DND-41 (cell line): ENCODE measurements at regions not wholly inside any gene's neighbourhood (a gene's known extent, or its start where the extent isn't known, plus 50 kb on each side); places are given as distances from the start of the nearest gene placed in this dataset.
"Not testable (repeated sequence)": the region's sequence is repeated elsewhere in the genome, so short reads cannot be mapped to it uniquely, and the experiment has no call there.

Source experiments
- ATAC-seq: fragments of 200-7000 bp; cut with Tn5 transposase; 3 replicates; pipeline ENCODE4 v1.9.1; 2021; ENCODE audit warnings: low read depth; ENCODE audit not compliant: insufficient read depth
- DNase-seq: peaks from one replicate; pipeline ENCODE4 v3.0.0-alpha.2; 2020
- H2AFZ ChIP-seq: 2 replicates; pipeline ENCODE4 v1.6.0; 2012; ENCODE audit warnings: low read depth, low read length
- H3K27ac ChIP-seq: 2 replicates; pipeline ENCODE4 v1.5.1; 2012; ENCODE audit warnings: low read length, inconsistent platforms
- H3K27me3 ChIP-seq: fragments of 200-600 bp; sonication (generic); 2 replicates; pipeline ENCODE4 v1.6.0; 2012; ENCODE audit warnings: low read length, mild to moderate bottlenecking, inconsistent platforms; ENCODE audit not compliant: insufficient read depth, poor library complexity
- H3K36me3 ChIP-seq: 2 replicates; pipeline ENCODE4 v1.5.1; 2012; ENCODE audit warnings: low read length, inconsistent platforms; ENCODE audit not compliant: insufficient read depth
- H3K4me1 ChIP-seq: 2 replicates; pipeline ENCODE4 v1.5.1; 2012; ENCODE audit warnings: mild to moderate bottlenecking, low read length; ENCODE audit not compliant: insufficient read depth
- H3K4me2 ChIP-seq: 2 replicates; pipeline ENCODE4 v1.6.0; 2012; ENCODE audit warnings: mild to moderate bottlenecking, moderate library complexity, low read length, inconsistent platforms; ENCODE audit not compliant: insufficient read depth
- H3K4me3 ChIP-seq, 2 experiments: fragments of 200-600 bp in 1 of 2; shearing (Covaris generic) in 1 of 2; 2 replicates each; pipeline ENCODE4 v1.5.1; 2012 to 2016; ENCODE audit warnings: inconsistent platforms in 2 of 2, low read length in 2 of 2, mild to moderate bottlenecking in 2 of 2, low read depth in 1 of 2, moderate library complexity in 1 of 2
- H3K79me2 ChIP-seq: 2 replicates; pipeline ENCODE4 v1.6.0; 2012; ENCODE audit warnings: low read length, inconsistent platforms; ENCODE audit not compliant: insufficient read depth
- H3K9ac ChIP-seq: 2 replicates; pipeline ENCODE4 v1.6.0; 2012; ENCODE audit warnings: low read depth, mild to moderate bottlenecking, inconsistent platforms, low read length, moderate library complexity
- H3K9me3 ChIP-seq: 2 replicates; pipeline ENCODE4 v1.5.1; 2012; ENCODE audit warnings: low read length, moderate library complexity, mild to moderate bottlenecking, inconsistent platforms; ENCODE audit not compliant: insufficient read depth, severe bottlenecking
- H4K20me1 ChIP-seq: 2 replicates; pipeline ENCODE4 v1.6.0; 2012; ENCODE audit warnings: low read length; ENCODE audit not compliant: insufficient read depth
- CTCF ChIP-seq: IDR thresholded peaks from 2 replicates; pipeline ENCODE4 v1.5.1; 2012; ENCODE audit warnings: borderline replicate concordance, low read length, moderate library complexity, mild to moderate bottlenecking; ENCODE audit not compliant: poor library complexity, severe bottlenecking; ENCODE audit errors: extremely low read depth
- EZH2 ChIP-seq: IDR thresholded peaks from 3 replicates; pipeline ENCODE4 v1.6.1; 2012; ENCODE audit warnings: borderline replicate concordance, low read depth, mild to moderate bottlenecking, moderate library complexity, low read length, inconsistent platforms; ENCODE audit not compliant: severe bottlenecking

DNA sequence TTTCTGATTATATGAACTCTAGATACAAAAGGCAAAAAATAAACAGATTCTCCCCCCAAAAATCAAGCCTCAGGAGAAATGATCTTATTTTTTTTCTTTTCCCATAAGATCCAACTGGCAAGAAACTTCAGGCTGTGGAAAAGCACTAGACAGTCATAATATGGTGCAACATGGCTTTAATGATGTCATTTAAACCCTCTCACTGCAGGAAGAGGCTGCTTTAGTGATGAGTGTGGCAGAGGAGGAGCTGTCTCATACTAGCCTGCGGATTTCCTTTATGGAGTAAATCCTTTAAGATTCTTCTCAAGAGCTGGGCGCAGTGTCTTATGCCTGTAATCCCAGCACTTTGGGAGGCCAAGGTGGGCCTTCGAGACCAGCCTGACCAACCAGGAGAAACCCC lies 83.3 kb upstream of the CD28 start:
- Histone ChIP-seq H3K27ac (peak overlapping the region; percentile 59), H3K4me3 (peak overlapping the region in 1 of 2 experiments; percentile 9; a peak in 1 of 4 replicates), H3K9ac (no peak overlapping the region), H4K20me1 (no peaks in the 10 kb centered on the region), H3K36me3 (no peaks in the 10 kb centered on the region), H3K9me3 (peaks cover 8% of the 10 kb centered on the region), H3K27me3 (no peaks in the 10 kb centered on the region), H3K4me1 (peaks cover 19% of the 10 kb centered on the region), H2AFZ (no peak overlapping the region), H3K4me2 (0 out of 2 replicates have a peak overlapping the region, but pooled peaks have one; percentile 23), H3K79me2 (no peaks in the 10 kb centered on the region)
- ATAC-seq (0 out of 3 replicates have a peak, but pooled peaks have one; percentile 2), DNase-seq (no peak)
- TF ChIP-seq CTCF (no peak), EZH2 (no peak)

- peaks cover 19% of the 10 kb centered on the region for H3K4me1 ChIP-seq
- H4K20me1 ChIP-seq = no peaks in the 10 kb centered on the region
- peak overlapping the region; percentile 23 for H2AFZ ChIP-seq
- H3K36me3 ChIP-seq = no peaks in the 10 kb centered on the region
- H3K9me3 ChIP-seq = peaks cover 8% of the 10 kb centered on the region
- H3K4me2 ChIP-seq = peak overlapping the region; percentile 36
- peak overlapping the region; percentile 12; the same call in 1 of the 2 replicates for H3K9ac ChIP-seq
- DNase-seq = peak; percentile 75
- ATAC-seq = peak; percentile 99
- no peaks in the 10 kb centered on the region for H3K27me3 ChIP-seq
- peak overlapping the region; percentile 76 for H3K27ac ChIP-seq
- TF ChIP-seq CTCF (no peak), EZH2 (no peak)
- H3K79me2 ChIP-seq = no peaks in the 10 kb centered on the region
- peak overlapping the region in 1 of 2 experiments; percentile 1; a peak in 1 of 4 replicates for H3K4me3 ChIP-seq
These were observed 82.8 kb upstream of the CD28 start for GRCh38 chr2:203623661-203624060.

GRCh38 chr2:203625701-203626100 lies 80.7 kb upstream of the CD28 start:
- TF ChIP-seq EZH2 (no peak), CTCF (no peak)

GRCh38 chr2:203626247-203626646 lies 80.2 kb upstream of the CD28 start:
- not testable (repeated sequence) for H3K36me3 ChIP-seq, H2AFZ ChIP-seq, H3K79me2 ChIP-seq, H3K4me3 ChIP-seq, ATAC-seq, H3K4me2 ChIP-seq, H3K27ac ChIP-seq, H3K9ac ChIP-seq, H3K9me3 ChIP-seq, DNase-seq, H4K20me1 ChIP-seq, H3K27me3 ChIP-seq
- H3K4me1 ChIP-seq = peaks cover 19% of the 10 kb centered on the region

More at GRCh38 chr2:203625701-203626100, 80.7 kb upstream of the CD28 start:
- Histone ChIP-seq H3K4me2 (no peak overlapping the region), H3K9ac (no peak overlapping the region), H3K27ac (no peak overlapping the region), H4K20me1 (no peaks in the 10 kb centered on the region), H3K79me2 (no peaks in the 10 kb centered on the region), H3K27me3 (no peaks in the 10 kb centered on the region), H2AFZ (no peak overlapping the region), H3K4me3 (no peak overlapping the region), H3K36me3 (no peaks in the 10 kb centered on the region), H3K9me3 (peaks cover 8% of the 10 kb centered on the region), H3K4me1 (peaks cover 19% of the 10 kb centered on the region)
- DNase-seq = no peak
- ATAC-seq = no peak
